NCI-H2029 (cell line): ENCODE measurements at regions not wholly inside any gene's neighbourhood (a gene's known extent, or its start where the extent isn't known, plus 50 kb on each side); places are given as distances from the start of the nearest gene placed in this dataset.
A peak's percentile ranks its signal among the peaks of the same experiment; 100 is the strongest.

Experiments
- DNase-seq: peaks from one replicate; lab custom pipeline; 2025; lab: John Stamatoyannopoulos, UW

DNA sequence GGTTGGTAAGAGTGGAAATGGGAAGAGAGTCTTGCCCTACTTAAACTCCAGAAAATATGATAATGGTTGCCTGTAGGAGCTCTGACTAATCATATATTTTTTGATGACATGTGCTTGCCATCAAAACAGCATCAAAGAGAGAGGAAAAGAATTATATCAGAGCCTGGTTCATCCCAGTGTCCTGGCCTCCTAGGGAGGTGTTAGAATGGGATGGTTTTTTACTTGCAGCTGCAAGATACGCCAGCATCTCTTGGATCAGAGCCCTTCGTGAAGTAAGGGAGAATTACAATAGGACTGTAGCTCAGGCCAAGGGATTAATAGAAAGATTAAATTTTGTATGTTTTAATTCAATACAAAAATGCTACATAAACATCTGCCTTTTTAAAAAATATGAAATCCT is 177.6 kb upstream of the HDAC9 start:
- no peak for DNase-seq

DNA sequence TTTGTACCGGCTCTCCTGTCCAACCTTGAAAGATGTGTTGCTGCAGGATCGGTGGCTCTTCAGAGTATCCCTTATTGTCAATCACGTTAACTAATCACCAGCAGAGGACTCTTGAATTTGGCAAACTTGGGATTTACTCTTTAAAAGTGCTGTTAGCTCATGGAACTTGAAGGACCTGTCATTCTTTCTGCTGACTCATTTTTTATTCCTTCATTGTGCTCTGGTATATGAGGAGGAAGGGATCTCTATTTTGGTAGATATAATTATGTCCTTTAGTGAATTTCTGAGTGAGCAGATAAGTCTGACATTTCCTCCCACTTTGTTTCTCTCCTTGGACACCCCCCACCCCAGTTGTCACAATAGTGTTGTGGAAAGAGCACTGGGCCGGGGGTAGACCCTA is 175.1 kb upstream of the HDAC9 start:
- no peak for DNase-seq

DNA sequence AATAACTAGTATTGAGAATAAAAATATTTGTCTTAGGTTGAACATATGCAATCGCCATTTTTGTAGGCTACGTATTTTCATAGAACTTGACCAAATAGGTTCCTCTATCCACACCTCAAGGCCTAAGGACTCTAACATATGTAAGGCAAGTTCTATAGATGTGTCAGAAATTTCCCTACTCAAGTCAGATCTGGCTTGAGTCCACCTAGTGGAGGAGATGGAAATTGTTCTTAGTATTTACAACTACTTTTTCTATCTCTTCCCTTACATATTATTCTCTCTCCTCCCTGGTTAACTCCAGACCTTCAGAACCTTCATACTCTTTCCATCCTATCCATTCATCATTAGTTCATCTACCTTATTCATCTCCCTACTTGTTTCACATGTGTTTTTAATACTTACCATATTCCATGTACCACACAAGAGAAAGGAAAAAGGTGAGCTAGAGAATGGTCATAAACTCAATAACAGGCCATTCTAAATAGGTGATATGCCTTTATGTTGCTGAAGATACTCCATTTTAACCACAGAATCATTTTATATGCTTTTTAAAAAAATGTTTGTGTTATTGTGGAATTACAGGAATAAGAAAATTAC is 174.5 kb upstream of the HDAC9 start:
- DNase-seq: no peak

DNA sequence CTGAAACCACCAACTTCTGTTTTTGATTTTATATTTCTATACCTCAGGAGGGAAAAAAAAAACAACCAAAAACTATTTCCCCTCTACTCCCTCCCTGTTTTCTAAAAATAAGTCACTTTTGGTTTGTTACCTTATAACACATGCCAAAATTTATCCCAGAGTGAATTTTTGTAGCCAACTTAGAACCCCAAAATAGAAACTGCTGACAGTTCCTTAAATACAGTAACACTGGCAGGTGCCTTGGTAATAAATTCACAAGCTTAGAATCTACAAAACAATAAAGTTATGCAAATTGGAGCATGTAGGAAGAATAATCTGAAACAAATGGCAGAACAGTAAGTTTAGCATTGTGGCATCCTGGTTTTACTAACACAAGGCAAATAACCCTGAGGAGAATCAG is 165.0 kb upstream of the HDAC9 start:
- no peak for DNase-seq

DNA sequence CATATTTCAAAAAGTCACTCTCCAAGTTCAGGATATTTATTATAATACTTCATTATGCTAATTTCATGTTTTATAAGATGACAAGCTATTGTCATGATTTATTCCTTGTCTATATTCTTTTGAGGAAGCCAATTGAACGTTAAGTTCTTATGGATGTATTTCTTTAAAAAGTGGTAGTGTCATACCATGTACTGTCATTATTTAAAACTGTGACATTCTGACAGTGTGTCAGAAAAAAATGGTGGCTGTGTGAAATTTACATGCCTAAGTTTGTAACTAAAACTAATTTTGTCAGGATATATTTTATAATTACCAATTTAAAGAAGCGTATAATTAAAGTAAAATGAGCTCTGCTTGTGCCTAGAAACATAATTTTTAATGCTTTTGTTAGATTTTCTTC is 158.9 kb upstream of the HDAC9 start:
- no peak for DNase-seq

DNA sequence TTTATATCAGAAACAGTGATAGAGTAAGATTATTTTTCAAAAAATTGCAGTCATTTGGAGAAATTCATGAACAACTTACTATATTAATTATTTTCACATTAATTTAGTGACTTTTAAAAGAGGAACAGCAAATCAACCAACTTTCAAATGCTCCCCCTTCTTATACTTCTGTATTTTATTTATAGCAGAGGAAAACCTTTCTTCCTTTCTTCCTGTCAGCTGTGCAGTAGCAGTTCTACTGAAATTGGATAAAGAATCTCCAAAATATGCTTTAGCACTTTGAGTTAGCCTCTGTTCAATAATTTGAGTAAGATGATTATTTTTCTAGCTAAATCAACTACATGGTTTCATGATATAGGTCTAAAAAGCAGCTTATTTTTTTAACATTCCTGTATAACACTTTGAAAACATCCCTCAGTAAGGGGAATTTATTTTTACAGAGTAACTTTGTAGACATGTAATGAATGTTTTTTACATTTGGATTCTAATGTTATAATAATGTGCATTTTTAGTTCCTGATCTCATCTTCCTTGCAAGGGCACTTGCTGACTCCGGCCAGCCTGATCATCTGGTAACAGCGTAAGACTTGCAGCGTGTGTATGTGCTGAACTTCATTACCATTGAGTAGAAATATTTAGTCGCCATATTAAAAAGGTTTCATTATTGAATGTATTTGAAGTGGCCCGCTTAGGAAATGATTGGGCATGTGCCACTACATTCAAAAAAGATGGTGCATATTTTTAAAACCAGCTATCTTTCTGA is 158.3 kb upstream of the HDAC9 start:
- DNase-seq: no peak

DNA sequence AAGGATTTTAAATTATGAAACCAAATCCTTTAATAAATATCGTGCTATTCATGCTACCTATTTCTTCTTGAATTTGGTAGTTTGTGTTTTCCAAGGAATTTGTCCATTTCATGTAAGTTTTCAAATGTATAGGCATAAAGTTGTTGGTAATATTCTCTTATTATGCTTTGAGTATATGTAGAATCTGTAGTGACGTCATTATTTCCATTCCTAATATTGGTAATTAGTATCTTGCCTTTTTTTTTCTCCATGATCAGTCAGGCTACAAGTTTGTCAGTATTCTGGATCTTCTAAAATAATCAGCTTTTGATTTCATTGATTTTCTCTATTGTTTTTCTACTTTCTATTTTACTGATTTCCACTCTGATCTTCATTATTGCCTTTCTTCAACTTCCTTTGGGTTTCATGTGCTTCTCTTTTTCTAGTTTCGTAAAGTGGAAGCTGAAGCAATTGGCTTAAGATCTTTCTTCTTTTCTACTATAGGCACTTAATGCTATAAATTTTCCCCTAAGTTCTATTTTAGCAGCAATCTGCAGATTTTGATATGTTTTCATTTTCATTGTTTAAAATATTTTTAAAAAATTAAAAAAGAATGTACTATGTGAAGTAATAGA is 156.5 kb upstream of the HDAC9 start:
- DNase-seq: no peak

DNA sequence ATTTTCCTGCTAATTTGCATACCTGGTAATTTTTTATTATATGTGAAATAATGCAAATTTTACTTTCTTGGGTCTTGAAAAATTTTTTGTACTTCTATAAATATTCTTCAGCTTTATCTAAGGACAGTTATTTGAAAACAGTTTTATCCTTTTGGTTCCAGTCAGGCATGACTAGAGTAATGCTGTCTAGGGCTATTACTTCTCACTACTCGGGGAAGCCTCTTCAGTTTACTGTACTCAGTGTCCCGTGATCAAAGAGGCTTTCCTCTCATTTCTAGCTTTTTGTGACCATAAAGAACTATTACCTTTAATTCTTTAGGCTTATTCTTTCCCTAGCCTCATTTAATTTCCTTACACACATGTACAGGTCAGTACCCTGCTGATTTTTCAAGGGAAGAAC is 153.8 kb upstream of the HDAC9 start:
- DNase-seq: no peak

DNA sequence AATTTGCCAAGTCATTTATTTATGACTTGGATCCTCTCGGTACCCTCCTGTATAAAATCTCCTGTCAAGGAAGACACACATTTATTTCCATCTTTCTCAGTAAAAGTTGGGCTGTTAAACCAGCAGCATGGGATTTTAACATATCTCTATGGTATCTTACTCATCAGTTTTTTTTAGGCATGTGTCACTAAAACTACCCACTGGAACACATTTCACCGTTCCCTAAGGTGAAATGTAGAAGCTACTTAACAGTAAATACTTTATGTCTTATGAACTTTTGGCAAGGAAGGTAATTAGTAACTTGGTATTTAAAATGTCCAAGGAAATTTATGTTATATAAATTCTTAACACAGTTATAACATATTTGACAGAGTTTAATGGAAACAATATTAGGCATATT is 152.5 kb upstream of the HDAC9 start:
- DNase-seq: no peak

DNA sequence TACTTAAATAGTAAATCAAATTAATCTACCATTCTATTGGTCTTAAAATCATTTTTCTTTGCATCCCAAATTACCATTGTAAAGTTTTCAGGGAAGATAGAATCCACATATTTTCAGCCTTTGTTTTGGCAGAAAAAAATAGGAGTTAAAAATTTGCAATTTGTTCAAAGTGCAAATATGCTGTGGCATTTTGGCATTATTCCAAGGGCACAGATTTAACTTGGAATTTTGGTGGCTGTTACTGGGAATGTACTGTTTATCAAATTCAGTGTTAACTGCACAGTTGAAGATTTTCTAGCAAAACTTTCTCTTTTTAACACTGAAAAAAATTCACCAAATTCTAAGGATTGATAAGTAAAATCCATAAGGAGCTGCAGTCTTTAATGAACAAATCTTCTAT is 151.0 kb upstream of the HDAC9 start:
- DNase-seq: no peak

DNA sequence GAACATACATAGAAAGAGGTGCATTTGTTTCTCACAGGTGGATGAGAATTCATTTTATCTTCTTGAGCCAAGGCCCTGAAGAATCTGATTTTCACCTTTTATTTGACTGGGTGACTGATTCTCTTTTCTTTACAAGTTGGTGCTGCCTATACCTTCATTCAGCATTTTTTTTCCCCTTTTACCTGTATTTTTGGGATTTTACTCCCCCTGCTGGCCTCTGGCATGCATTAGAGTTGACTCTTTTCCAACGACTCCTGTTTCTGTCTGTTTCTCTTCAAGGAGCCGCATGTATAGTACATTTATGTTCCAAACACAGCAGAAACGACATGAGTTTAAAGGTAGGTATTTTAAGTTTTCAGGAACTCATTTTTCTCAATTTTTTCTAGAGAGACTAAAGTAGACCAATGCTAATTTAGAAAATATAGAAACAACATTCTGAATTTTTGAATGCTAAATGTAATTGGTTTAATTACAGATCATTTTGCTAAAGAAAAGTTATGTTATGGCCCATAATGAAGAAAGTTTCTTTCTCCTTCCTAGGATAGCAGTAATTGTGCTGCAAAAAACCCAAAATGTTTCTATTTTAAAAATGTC is 149.8 kb upstream of the HDAC9 start:
- peak; percentile 21 for DNase-seq

DNA sequence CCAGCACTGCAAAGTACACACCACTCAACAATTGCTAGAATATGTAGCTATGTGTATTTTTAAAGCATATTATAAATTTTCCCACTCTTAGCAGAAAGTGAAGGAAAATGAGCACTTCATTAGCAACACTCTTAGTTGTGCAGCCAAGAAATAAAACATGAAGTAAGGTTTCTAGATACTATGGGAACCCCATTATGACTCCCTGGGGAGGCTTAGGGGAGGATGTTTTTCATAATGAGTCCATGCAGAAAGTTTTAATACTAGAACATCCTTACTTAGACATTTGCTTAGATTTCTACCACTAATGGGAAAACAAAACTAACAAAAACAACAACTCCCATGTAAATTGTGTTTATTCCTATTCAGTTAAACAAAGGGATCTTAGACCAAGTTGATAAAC is 148.4 kb upstream of the HDAC9 start:
- no peak for DNase-seq

DNA sequence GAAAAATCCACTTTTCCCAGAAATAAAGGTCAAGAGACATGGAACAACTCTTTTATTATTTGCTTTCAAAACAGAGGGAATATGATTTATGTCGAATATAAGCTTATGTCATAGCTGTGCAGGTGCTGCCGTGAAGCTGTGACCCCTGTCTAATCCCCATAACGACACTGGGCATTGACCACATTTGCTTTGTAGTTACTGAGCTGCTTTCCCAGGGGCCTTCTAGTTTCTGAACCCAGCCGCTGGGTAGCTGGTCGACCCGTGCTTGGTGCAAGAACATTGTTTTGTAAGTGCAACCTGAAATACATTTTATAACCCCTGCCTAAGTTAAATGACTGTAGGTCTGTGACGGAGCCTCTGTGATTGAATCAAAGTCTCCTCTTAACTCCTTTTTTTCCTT is 144.9 kb upstream of the HDAC9 start:
- DNase-seq: no peak

DNA sequence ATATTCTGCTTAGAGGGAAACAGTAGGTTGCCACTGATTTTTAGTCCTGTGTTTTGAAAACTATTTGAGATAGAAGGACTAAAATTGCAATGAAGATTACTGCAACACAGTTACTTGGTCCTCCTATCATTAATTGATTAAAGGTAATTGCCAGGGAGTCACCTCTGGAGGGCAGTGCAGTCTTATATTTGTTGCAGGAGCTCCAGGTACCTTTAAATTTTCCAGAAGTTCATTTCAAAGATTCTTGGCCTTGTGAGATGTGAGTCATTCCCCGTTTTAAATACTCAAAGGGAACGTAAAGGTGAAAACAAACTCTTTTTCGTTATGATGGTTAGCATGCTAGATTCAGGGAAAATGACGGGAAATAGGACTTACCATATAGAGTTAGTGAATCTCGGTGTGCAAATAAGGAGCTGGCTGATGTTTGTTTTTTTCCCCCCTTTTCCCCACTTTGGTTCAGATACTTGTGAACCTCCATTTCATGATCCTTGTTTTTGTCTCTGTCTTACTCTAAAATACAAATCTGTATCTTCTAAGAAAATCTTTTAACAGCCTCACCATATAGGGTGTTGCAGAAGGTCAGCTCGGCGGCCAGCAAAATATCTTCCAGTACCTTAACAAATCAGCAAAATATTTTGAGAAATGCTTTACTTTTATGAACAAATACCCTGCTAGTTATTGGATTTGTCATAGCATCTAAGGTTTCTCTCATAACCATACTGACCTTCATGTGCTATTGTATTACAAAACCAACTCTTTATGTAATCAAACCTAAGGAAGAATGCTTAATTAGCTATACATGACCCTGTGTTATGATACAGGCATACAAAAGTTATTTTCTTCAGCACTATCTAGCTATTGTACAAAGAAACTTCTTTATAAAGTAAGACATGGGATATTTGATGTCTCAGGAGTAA is 143.0 kb upstream of the HDAC9 start:
- peak; percentile 63 for DNase-seq

DNA sequence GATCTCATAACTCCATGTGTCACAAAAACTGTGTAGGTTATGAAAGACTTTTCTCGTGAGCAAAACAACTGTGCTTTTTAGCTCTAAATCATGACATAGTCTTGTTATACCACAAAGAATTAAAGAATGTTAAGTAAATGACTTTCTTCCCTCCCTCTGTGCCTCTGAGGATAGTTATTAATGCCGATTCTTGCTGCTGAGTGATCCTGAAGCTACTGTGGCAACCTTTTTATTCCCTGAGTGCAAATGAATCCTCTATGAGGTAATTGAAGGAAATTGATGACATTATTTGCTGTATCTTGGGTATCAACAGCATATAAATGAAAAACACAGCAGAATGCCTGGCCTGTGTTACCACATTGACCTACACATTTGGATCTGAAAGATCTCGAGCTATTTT is 142.2 kb upstream of the HDAC9 start:
- DNase-seq: no peak

DNA sequence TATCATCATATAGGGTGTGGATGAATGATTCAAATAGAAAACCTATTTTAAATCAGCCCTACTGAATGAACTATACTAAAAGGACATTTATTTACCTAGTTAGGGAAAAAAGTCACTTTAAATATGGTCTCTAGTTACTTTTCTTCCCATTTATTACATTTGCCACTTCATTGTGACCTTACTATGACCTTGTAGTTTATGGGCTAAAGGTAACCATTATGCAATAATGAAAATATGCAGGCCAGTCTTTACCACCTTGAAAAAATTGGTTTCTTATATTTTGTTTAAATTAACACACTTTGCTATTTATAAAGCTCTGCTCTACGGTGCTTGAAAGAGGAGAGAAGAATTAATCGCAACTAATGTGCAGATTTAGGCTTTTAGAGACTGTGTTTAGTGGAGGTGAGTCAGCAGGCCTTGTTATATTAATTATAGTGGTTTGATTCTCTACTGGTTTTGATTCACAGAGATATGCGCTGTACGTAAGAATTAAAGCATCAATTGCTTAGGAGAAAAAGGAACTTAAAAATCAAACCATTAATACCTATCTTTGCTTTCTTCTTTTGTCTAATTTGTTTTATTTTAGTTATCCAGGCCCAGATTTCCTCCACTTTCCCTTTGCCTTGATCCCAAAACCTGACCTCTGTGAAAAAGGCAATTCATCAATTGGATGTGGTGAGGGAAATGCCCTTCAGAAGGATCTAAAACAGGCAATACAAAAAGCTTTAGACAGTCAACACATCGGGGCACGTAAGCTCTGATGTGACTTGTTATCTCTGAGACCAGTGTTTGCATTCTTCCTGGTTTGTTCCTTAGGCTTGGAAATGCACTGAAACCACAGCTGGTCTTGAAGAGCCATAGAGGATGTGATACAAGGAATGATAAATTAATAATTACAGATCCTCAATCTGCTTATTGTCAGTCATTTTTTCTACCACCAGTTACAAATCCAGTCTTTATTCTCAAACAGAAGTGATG is 141.2 kb upstream of the HDAC9 start:
- DNase-seq: no peak

DNA sequence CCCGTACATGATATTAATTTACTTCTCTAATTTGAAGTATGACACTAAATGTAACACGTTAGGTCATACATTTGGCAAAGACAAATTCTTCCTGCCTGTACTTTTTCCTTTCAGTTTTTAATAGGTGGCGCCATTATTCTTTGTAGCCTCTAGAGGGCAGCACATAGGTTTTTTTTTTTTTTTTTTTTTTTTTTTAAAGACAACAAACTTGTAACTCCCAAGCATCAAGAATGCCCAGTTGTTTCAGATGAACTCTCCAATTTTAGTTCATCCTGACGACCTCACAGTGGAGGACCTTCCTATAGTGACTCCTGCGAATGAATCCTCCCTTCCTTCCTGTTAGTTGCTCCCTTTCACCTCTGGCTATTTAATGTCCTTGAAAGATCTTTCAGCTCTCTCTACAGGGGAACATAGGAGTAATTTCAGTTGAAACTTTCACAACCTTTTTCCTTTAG is 139.3 kb upstream of the HDAC9 start:
- DNase-seq: peak; percentile 14

DNA sequence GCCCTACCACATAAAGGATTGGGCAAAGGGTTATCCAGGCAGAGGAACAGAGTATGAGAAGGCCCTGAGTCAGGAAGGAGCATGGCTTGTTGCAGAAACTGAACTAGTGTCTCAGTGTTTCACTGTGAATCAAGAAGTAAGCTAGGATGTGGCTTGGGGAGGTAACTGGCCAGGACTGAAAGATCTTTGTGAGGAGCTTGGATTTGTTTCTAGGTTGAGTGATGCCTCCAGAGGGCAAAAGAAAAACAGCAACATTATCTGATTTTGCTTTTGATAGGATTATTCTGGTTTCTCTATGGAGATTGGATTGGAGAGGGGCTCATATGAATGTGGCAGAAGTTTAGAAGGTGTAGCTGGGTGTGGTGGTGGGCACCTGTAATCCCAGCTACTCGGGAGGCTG is 137.9 kb upstream of the HDAC9 start:
- DNase-seq: no peak

DNA sequence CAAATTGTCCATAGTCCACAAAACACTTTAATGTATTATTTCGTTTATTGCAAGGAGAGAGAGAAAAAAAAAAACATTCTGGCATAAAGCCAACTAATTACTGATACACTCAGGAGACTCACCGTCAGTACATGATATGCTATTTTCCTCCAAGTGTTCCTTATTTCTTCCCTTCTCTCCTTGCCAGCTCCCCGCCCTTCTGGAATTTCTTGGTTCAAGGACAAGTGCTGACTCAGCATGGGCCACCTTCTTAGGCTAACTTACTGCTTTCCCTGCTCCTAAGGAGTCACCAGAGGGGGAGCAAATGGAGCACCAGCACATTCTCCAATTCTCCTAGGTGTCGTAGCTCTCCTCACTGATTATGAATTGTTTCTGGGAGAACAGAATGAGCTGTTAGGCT is 133.8 kb upstream of the HDAC9 start:
- DNase-seq: no peak

DNA sequence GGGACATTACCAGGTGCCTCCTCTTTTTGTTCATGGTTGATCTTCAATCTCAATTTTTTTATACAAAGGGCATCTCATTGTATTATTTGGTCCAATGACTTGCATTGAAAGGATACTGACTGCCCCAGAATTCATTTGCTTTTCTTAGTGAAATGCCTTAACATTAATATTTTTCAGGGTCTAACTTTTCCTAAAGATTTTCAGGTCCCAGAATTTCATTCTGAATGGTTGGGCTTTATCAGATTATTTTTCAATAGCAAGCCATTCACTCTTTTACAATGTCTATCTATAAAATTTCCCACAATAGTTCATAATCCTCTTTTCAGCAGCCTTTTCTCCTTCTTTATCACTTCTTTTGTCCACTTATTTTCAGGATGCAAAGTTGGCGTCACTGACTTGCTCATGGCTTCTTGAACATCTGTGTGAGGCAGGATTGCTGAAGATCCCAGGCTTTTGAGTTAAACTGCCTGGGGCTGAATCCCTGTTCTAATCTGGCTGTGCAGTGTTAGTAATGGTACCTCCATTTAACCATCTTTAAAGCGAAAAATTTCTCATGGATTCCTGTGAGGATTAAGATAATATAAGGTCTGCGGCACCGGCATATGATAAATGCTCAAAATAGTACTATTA is 131.7 kb upstream of the HDAC9 start:
- no peak for DNase-seq
